SK-N-SH (cell line): ENCODE measurements at regions not wholly inside any gene's neighbourhood (a gene's known extent, or its start where the extent isn't known, plus 50 kb on each side); places are given as distances from the start of the nearest gene placed in this dataset.
"Not testable (repeated sequence)": the region's sequence is repeated elsewhere in the genome, so short reads cannot be mapped to it uniquely, and the experiment has no call there.

ENCODE experiments used
- CTCF ChIA-PET: fragments of 300-600, 350-600 bp; formaldehyde crosslinking; extraction: SDS; loops from one replicate; lab custom pipeline; 2021; lab: Yijun Ruan, JAX
- POLR2A ChIA-PET: fragments of 350-600 bp; sonication (Branson Sonifier 250); formaldehyde crosslinking; extraction: SDS; loops from one replicate; lab custom pipeline; 2020; ENCODE audit warnings: antibody characterized with exemption, inconsistent platforms; lab: Yijun Ruan, JAX
- DNase-seq: peaks from one replicate; pipeline ENCODE4 v3.0.0; 2012
- H2AFZ ChIP-seq: fragments of 200-600 bp; sonication (generic); 2 replicates; pipeline ENCODE4 v1.8.1; 2016; ENCODE audit warnings: antibody characterized with exemption, mild to moderate bottlenecking, low read depth
- H3F3A ChIP-seq: fragments of 200-600 bp; sonication (generic); replicated peaks from 2 replicates; pipeline ENCODE3; 2016; ENCODE audit warnings: antibody characterized with exemption, mild to moderate bottlenecking; ENCODE audit not compliant: insufficient read depth
- H3K27ac ChIP-seq, 2 experiments: fragments of 200-500 bp in 1 of 2; fragments of 200-600 bp in 1 of 2; sonication (Bioruptor generic) in 1 of 2; sonication (generic), shearing (Covaris generic) in 1 of 2; 2 replicates each; pipeline versions ENCODE4 v1.5.1 to v1.6.1; 2014 to 2016; ENCODE audit warnings: low read depth in 2 of 2, inconsistent platforms in 1 of 2, low read length in 1 of 2, mild to moderate bottlenecking in 1 of 2, mixed read lengths in 1 of 2
- H3K27me3 ChIP-seq: fragments of 200-600 bp; sonication (generic), shearing (Covaris generic); 2 replicates; pipeline ENCODE4 v1.6.1; 2016; ENCODE audit warnings: mixed run types; ENCODE audit not compliant: insufficient read depth
- H3K36me3 ChIP-seq, 2 experiments: fragments of 200-500 bp in 1 of 2; fragments of 200-600 bp in 1 of 2; sonication (Bioruptor generic) in 1 of 2; sonication (generic) in 1 of 2; replicated peaks in 1 of 2; 2 replicates each; pipeline versions ENCODE3 to v1.5.1; 2014 to 2016; ENCODE audit warnings: low read length in 1 of 2, mild to moderate bottlenecking in 1 of 2; ENCODE audit not compliant: insufficient read depth in 2 of 2, control insufficient read depth in 1 of 2
- H3K4me1 ChIP-seq, 2 experiments: fragments of 200-500 bp in 1 of 2; fragments of 200-600 bp in 1 of 2; sonication (Bioruptor generic) in 1 of 2; sonication (generic), shearing (Covaris generic) in 1 of 2; 2 replicates each; pipeline versions ENCODE4 v1.5.1 to v1.6.1; 2014 to 2016; ENCODE audit warnings: low read depth in 1 of 2, low read length in 1 of 2, mixed run types in 1 of 2; ENCODE audit not compliant: insufficient read depth in 2 of 2, control insufficient read depth in 1 of 2
- H3K4me2 ChIP-seq: fragments of 200-600 bp; sonication (generic), shearing (Covaris generic); 2 replicates; pipeline ENCODE4 v1.6.1; 2017; ENCODE audit warnings: mixed run types
- H3K4me3 ChIP-seq, 2 experiments: fragments of 200-500 bp in 1 of 2; fragments of 200-600 bp in 1 of 2; sonication (Bioruptor generic) in 1 of 2; sonication (generic), shearing (Covaris generic) in 1 of 2; 2 replicates each; pipeline versions ENCODE4 v1.5.1 to v1.8.1; 2014 to 2016; ENCODE audit warnings: low read depth in 2 of 2, inconsistent platforms in 1 of 2, low read length in 1 of 2, mild to moderate bottlenecking in 1 of 2, mixed read lengths in 1 of 2, moderate library complexity in 1 of 2
- H3K79me2 ChIP-seq: fragments of 200-600 bp; sonication (generic); 2 replicates; pipeline ENCODE4 v1.8.1; 2017; ENCODE audit warnings: mild to moderate bottlenecking; ENCODE audit not compliant: insufficient read depth
- H3K9ac ChIP-seq: fragments of 200-600 bp; sonication (generic); 2 replicates; pipeline ENCODE4 v1.6.1; 2017; ENCODE audit warnings: mixed run types
- H3K9me2 ChIP-seq: fragments of 200-600 bp; sonication (generic); 2 replicates; pipeline ENCODE4 v1.6.1; 2017; ENCODE audit warnings: mixed run types
- H3K9me3 ChIP-seq: fragments of 200-600 bp; sonication (generic); 2 replicates; pipeline ENCODE4 v1.6.1; 2017; ENCODE audit warnings: mixed run types, mild to moderate bottlenecking, moderate library complexity
- H4K20me1 ChIP-seq: fragments of 200-600 bp; sonication (generic); 2 replicates; pipeline ENCODE4 v1.6.1; 2017; ENCODE audit warnings: mild to moderate bottlenecking, mixed run types; ENCODE audit not compliant: insufficient read depth
- FOXM1 ChIP-seq: IDR thresholded peaks from 2 replicates; pipeline ENCODE4 v1.4.0; 2012; ENCODE audit warnings: low read depth, mild to moderate bottlenecking
- GATA2 ChIP-seq: sonication (generic); formaldehyde crosslinking; IDR thresholded peaks from 2 replicates; pipeline ENCODE4 v1.5.0; 2020; ENCODE audit warnings: mild to moderate bottlenecking, missing genetic modification reagents
- MAX ChIP-seq: IDR thresholded peaks from 2 replicates; pipeline ENCODE4 v1.4.0; 2012; ENCODE audit warnings: low read depth
- REST ChIP-seq: IDR thresholded peaks from 2 replicates; pipeline ENCODE4 v1.6.1; 2012; ENCODE audit warnings: mild to moderate bottlenecking, low read depth, low read length, moderate library complexity
- RFX5 ChIP-seq: IDR thresholded peaks from 2 replicates; pipeline ENCODE4 v1.6.1; 2012; ENCODE audit warnings: mild to moderate bottlenecking, improper control_type of control experiment, low read length
- SIN3A ChIP-seq: IDR thresholded peaks from 2 replicates; pipeline ENCODE4 v1.6.1; 2012; ENCODE audit warnings: low read depth, mild to moderate bottlenecking, low read length, moderate library complexity, borderline replicate concordance
- TAF1 ChIP-seq: IDR thresholded peaks from 2 replicates; pipeline ENCODE4 v1.6.1; 2012; ENCODE audit warnings: low read depth, mild to moderate bottlenecking, low read length, moderate library complexity, borderline replicate concordance
- TCF12 ChIP-seq: IDR thresholded peaks from 2 replicates; pipeline ENCODE4 v1.4.0; 2012
- YY1 ChIP-seq: IDR thresholded peaks from 2 replicates; pipeline ENCODE4 v1.4.0; 2012; ENCODE audit warnings: low read depth, mild to moderate bottlenecking
- WGBS: methylation state at CpG from one replicate; pipeline ENCODE4 v1.1.6; 2017; ENCODE audit warnings: low lambda C conversion rate; 5-methylcytosine and 5-hydroxymethylcytosine counted together

GRCh38 chr5:172509405-172509781, 55.1 kb upstream of the SH3PXD2B start:
- Histone ChIP-seq H3K4me1 (no peaks in the 10 kb centered on the region), H3K4me2 (no peak overlapping the region), H3F3A (no peaks in the 10 kb centered on the region), H2AFZ (no peak overlapping the region), H3K27ac (no peak overlapping the region), H3K9ac (no peak overlapping the region), H3K9me2 (no peaks in the 10 kb centered on the region), H3K36me3 (no peaks in the 10 kb centered on the region), H3K27me3 (no peaks in the 10 kb centered on the region; the same call in 1 of the 2 replicates), H3K4me3 (no peak overlapping the region), H3K9me3 (peaks cover 14% of the 10 kb centered on the region), H3K79me2 (no peaks in the 10 kb centered on the region), H4K20me1 (no peaks in the 10 kb centered on the region)
- POLR2A ChIA-PET, result no interaction called here
- WGBS, result 67% methylated on average over 8 of the region's 8 CpGs
- TF ChIP-seq FOXM1 (no peak), TAF1 (no peak), MAX (no peak), RFX5 (no peak), TCF12 (no peak), REST (no peak), SIN3A (no peak)
- no peak for DNase-seq
- CTCF ChIA-PET, result interaction anchor here (1.0 kb wide), 1 partner anchor 8 kb away, joined by 3 read pairs; no protein-coding TSS in a partner anchor

GRCh38 chr5:172508471-172509404, 54.4 kb upstream of the SH3PXD2B start:
- H3K9me3 ChIP-seq, result peaks cover 14% of the 10 kb centered on the region
- H3K4me1 ChIP-seq, result no peaks in the 10 kb centered on the region
- no peak overlapping the region for H3K4me3 ChIP-seq
- no peaks in the 10 kb centered on the region for H4K20me1 ChIP-seq
- no peak overlapping the region for H3K4me2 ChIP-seq
- H3K27me3 ChIP-seq, result no peaks in the 10 kb centered on the region; the same call in 1 of the 2 replicates
- H3K36me3 ChIP-seq, result no peaks in the 10 kb centered on the region
- H3K9me2 ChIP-seq, result no peaks in the 10 kb centered on the region
- no peaks in the 10 kb centered on the region for H3F3A ChIP-seq
- CTCF ChIA-PET, result interaction anchor here (1.0 kb wide), 1 partner anchor 9 kb away, joined by 3 read pairs; no protein-coding TSS in a partner anchor
- POLR2A ChIA-PET, result interaction anchor here (0.5 kb wide), 1 partner anchor 159 kb away, joined by 6 read pairs; no protein-coding TSS in a partner anchor
- DNase-seq, result no peak
- H3K9ac ChIP-seq, result no peak overlapping the region
- 47% methylated on average over 11 of the region's 12 CpGs for WGBS
- no peak overlapping the region for H3K27ac ChIP-seq
- no peaks in the 10 kb centered on the region for H3K79me2 ChIP-seq
- H2AFZ ChIP-seq, result no peak overlapping the region
- TF ChIP-seq GATA2 (CRISPR knock-in tag) (no peak), RFX5 (no peak), SIN3A (no peak), TAF1 (no peak), YY1 (no peak), FOXM1 (no peak)
- TF ChIP-seq, all 33 proteins: peak for 0

GRCh38 chr5:172507485-172507884, 53.2 kb upstream of the SH3PXD2B start:
- H3K4me1 ChIP-seq, H4K20me1 ChIP-seq, H3K4me3 ChIP-seq, POLR2A ChIA-PET, H3K9me2 ChIP-seq, H2AFZ ChIP-seq, DNase-seq, H3K36me3 ChIP-seq, H3K9ac ChIP-seq, H3K27me3 ChIP-seq, CTCF ChIA-PET, H3F3A ChIP-seq, H3K27ac ChIP-seq, H3K4me2 ChIP-seq, H3K79me2 ChIP-seq: not testable (repeated sequence)
- WGBS, result 36% methylated on average over 6 of the region's 8 CpGs
- peaks cover 13% of the 10 kb centered on the region for H3K9me3 ChIP-seq
